GM21528 (cell line): ENCODE measurements at regions not wholly inside any gene's neighbourhood (a gene's known extent, or its start where the extent isn't known, plus 50 kb on each side); places are given as distances from the start of the nearest gene placed in this dataset.
"Not testable (repeated sequence)": the region's sequence is repeated elsewhere in the genome, so short reads cannot be mapped to it uniquely, and the experiment has no call there.

ENCODE experiments used
- ATAC-seq: cut with Tn5 transposase; IDR thresholded peaks from one replicate; pipeline ENCODE4 v1.9.1; 2021; ENCODE audit warnings: mild to moderate bottlenecking, moderate library complexity; ENCODE audit not compliant: unreplicated experiment, low FRiP score

DNA sequence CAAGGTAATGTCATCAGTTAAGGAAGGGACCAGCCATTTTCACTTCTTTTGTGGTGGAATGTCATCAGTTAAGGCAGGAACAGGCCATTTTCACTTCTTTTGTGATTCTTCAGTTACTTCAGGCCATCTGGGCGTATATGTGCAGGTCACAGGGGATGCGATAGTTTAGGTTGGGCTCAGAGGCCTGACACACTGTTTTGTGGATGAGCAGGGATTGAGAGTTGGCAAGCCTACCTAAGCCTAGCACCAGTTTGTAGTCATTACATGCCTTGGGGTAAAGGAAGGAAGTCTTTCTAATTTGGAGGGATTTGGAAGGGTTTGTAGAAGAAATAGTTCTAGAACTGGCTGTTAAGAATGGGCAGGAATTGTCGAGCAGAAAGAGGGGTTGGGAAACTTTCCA lies 457.2 kb downstream of the TMEM135 start:
- not testable (repeated sequence) for ATAC-seq

GRCh38 chr11:87494026-87494425 lies 456.3 kb downstream of the TMEM135 start:
- ATAC-seq = not testable (repeated sequence)

DNA sequence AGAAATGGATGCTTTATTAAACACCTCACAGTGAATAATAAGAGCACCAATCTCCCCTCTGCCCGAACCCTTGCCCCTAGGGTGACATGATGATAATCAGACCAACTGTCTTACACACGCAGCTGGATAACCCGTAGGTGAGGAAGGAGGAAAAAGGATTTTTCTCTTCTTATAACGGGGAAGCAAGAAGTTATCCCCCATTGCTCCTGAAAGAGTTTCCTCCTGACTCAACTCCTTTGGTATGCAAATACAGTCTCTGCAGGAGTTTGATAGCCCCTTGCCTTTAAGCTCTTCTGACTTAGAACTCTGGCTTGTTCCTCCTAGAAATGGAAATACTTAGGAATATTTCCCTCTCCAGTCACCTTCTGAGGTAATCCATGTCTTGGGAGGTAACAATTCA lies 455.8 kb downstream of the TMEM135 start:
- no peak for ATAC-seq

- ATAC-seq = no peak
Observed at GRCh38 chr11:87491381-87491780, 453.6 kb downstream of the TMEM135 start.

DNA sequence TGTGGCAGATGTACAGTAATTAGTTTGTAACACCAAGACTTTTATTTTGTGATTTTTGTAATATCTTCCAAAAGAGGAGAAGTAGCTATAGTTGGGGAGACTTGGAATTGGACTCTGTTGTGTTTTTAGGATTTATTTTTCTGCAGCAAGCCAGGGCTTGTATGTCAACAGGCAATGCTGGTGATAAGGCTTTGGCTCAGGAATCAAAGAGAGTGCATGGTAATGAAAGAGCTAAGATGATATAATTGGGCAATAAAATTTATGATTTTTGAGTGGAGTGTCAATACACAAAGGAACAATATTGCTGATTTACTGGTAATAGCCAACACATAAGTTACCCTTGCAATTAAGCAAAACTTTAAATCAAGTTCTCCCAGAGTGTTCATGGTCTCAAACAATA lies 452.9 kb downstream of the TMEM135 start:
- no peak for ATAC-seq

DNA sequence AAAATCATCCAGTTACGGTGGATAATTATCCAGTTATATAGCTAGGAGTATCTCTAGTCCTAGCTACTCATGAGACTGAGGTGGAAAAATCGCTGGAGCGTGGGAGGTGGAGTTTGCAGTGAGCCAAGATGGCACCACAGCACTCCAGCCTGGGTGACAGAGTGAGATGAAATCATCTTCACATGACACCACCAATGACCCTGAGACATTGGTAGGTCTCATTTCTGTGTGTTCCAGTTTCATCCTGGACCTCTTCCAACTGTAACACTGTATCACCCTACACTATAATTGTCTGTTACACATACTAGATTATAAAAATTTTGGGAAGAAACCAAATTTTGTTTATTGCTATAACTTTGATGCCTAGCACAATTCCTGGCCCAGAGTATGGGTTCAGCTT lies 446.8 kb downstream of the TMEM135 start:
- no peak for ATAC-seq

DNA sequence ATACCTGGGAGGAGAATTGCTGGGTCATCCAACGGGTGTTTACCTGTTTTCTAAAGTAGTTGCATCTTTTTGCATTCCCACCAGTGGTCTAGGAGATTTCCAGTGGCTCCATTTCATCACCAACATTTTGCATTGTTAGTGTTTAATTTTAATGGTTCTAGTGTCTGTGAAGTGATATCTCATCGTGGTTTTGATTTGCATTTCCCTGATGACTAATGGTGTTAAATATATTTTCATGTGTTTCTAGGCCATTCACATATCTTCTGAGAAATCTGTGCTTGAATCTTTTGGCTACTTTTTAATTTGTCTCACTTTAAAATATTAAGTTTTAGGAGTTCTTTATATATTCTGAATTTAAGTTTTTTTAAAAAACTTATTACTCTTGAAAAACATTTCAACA lies 439.6 kb downstream of the TMEM135 start:
- no peak for ATAC-seq

- ATAC-seq = no peak
Observed at GRCh38 chr11:87473174-87473573, 435.4 kb downstream of the TMEM135 start.

- no peak for ATAC-seq
Observed at GRCh38 chr11:87466223-87466622, 428.5 kb downstream of the TMEM135 start.

GRCh38 chr11:87465716-87466115 lies 428.0 kb downstream of the TMEM135 start:
- ATAC-seq = no peak

- no peak for ATAC-seq
Observed at GRCh38 chr11:87463486-87464102, 425.9 kb downstream of the TMEM135 start.

DNA sequence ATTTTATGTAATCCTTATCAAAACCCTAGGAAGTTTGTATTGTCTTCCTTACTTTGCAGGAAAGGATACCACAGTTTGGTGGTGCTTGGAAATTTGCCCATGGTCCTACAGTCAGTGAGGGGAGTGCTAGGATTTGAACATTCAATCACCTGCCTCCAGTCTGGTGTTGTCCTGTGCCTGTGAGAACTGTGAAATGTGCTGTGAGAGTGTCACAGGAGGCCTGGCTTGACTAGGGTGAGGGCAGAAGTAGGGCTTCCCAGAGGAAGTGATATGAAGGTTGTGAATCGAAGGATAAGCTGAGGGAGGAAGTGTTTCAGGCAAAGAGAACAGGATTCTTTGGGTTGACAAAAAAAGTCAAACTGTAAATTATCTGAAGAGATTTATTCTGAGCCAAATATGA lies 424.4 kb downstream of the TMEM135 start:
- ATAC-seq = no peak

GRCh38 chr11:87460842-87461637 lies 423.3 kb downstream of the TMEM135 start:
- ATAC-seq = no peak

DNA sequence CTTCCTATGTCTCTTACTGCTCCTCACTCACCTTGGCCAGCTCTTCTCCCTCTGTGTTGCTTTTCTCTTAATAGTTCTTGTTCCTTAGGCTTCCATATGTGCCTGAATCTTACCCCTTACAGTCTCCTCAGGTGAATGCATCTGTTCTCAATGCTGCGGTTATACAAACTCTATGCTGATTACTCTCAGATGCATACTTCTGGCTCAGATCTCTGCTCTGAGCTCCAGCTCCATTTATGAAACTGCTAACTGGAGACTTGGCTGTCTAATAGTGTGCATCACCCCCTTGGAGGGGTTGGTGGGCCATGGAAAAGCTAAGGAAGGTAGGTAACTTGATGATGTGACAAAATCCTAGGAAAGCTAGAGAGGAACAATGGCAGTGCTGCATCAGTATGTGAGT lies 422.5 kb downstream of the TMEM135 start:
- no peak for ATAC-seq

DNA sequence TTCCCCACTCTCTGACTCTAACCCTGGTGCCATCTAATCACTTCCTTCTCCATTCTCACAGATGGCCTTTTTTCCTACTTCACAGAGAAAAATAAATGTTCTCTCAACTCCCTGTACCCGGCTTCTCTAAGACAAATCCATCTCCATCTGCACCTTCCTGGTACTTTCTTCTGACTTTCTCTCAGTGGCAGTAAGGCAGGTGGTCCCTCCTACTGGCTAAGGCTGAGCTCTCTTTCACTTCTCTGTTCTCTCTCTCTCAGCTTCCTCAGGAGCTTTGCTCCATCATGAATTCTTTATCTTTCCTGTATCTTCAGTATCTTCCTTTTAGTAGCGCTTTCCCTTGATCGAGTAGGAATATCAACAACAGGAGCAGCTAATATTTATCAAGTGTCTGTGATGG lies 421.6 kb downstream of the TMEM135 start:
- no peak for ATAC-seq

DNA sequence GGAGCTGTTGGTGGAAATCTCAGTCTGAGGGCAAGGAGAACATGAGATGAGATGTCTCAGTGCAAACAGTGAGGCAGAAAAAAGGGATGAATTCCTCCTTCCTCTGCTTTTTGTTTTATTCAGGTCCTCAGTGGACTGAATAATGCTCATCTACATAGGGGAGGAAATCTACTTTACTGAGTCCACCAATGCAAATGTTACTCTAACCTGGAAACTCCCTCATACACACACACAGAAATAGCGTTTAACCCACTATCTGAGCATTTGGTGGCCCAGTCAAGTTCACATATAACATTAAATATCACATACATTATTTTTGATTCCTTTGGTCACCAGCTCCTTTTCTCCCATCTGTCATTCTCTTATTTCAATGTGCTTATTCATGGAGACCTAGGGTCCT lies 418.8 kb downstream of the TMEM135 start:
- ATAC-seq = no peak

DNA sequence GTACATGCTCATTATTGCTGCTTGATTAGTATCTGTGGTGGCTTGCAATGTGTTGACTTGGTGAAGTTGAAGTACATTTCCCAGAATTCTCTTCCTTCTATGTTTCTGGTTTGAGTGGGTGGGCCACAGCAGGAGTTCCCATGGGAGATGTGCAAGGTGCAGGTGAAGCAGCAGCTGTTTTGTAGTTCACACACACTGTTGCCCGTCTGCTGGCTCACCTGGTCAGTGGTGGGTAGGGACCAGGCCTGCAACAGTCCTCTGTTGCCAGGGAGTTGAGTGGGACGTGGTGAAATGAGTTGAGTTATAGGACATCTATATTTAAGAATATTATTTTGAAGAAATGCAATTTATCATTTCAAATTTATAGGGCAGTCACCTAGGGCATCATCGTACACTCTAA lies 417.4 kb downstream of the TMEM135 start:
- ATAC-seq = no peak

GRCh38 chr11:87454241-87454640 lies 416.5 kb downstream of the TMEM135 start:
- peak; percentile 79 for ATAC-seq

DNA sequence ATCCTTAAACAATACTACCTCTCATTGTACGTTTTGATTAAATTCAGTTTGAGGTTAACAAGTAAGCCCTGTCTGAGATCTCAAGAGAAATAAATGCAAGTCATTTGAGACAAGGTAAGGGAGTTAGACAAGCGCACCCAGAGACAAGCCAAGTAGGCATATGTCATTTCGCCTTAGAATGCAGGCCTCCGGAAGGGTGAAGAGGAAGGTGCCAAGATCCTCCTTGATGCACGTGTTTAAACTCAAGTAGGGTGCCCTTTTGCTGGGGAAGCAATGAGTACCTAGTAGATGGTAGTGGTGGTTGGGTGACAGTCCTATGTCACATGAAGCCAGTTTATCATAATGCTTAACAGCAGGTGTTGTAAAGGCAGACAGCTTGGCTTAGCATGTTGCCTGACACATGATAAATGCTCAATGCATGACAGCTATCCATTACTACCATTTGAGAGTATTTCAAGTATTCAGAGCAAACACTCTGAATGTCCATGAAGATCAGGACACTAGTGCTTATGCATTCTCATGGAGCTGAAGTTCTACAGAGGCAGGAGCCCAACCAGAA lies 415.9 kb downstream of the TMEM135 start:
- ATAC-seq = no peak

DNA sequence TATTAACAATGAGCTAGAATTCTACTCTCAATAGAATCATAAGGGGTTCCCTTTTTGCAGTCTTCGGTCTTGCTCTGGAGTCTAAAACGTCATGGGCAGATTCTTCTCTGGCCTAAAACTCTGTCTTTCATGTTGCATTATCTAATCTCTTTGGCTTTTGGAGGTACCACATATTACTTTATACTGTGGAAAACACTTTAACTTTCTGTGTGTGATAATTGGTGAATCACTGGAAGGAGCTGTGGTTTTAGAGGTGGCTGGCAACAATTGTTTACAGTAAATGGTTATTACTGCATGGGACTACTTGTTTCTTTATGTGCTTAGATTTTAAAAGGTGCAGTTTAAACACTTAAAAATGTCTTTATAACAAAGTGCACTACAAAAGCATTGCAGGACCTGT lies 414.3 kb downstream of the TMEM135 start:
- not testable (repeated sequence) for ATAC-seq

GRCh38 chr11:87451395-87451794 lies 413.7 kb downstream of the TMEM135 start:
- no peak for ATAC-seq

- ATAC-seq = no peak
Observed at GRCh38 chr11:87447606-87448005, 409.9 kb downstream of the TMEM135 start.
